ENCODE measurements at regions not wholly inside any gene's neighbourhood (a gene's known extent, or its start where the extent isn't known, plus 50 kb on each side); places are given as distances from the start of the nearest gene placed in this dataset.

- TF ChIP-seq CTCF (conservative IDR thresholded peaks at IDR 0.05; ENCODE audit: low read length) (no peak), EZH2phosphoT487 (IDR thresholded peaks at IDR 0.05; ENCODE audit: borderline replicate concordance) (no peak)
Measured at GRCh38 chr1:55355549-55355948, 140.4 kb upstream of the USP24 start.

Data from Loucy (cell line).